ENCODE measurements at regions not wholly inside any gene's neighbourhood (a gene's known extent, or its start where the extent isn't known, plus 50 kb on each side); places are given as distances from the start of the nearest gene placed in this dataset.

GRCh38 chr9:89893886-89894285, 289.1 kb downstream of the GADD45G start:
- no peak for TF ChIP-seq RAD21 (IDR thresholded peaks at IDR 0.05; ENCODE audit: low read depth)
- TF ChIP-seq CEBPB (IDR thresholded peaks at IDR 0.05; ENCODE audit: low read depth), result no peak
- TF ChIP-seq POLR2A (IDR thresholded peaks at IDR 0.05; ENCODE audit: borderline replicate concordance, extremely low read depth, insufficient read depth, insufficient read length), result no peak
- TF ChIP-seq CTCF (IDR thresholded peaks at IDR 0.05 in 2 of 3, conservative IDR thresholded peaks at IDR 0.05 in 1 of 3; ENCODE audit: borderline replicate concordance in 1 of 3, insufficient read depth in 1 of 3, low read depth in 2 of 3, low read length in 2 of 3), result no peak
- TF ChIP-seq SP1 (IDR thresholded peaks at IDR 0.05; ENCODE audit: low read depth), result no peak
- no peak for TF ChIP-seq EZH2 (IDR thresholded peaks at IDR 0.05)
- no peak for TF ChIP-seq CBX3 (IDR thresholded peaks at IDR 0.05; ENCODE audit: low read depth)
